Fibroblast of the conjunctiva (primary cell): ENCODE measurements at regions not wholly inside any gene's neighbourhood (a gene's known extent, or its start where the extent isn't known, plus 50 kb on each side); places are given as distances from the start of the nearest gene placed in this dataset.

Source experiments
- DNase-seq: peaks from one replicate; pipeline ENCODE4 v3.0.0-alpha.2; 2010; ENCODE audit warnings: low read depth

- DNase-seq, result no peak
These were observed 1281.0 kb upstream of the NXPH2 start for GRCh38 chr2:140061240-140061639.

- DNase-seq, result no peak
These were observed 1277.7 kb upstream of the NXPH2 start for GRCh38 chr2:140057928-140058327.

- DNase-seq, result no peak
These were observed 1261.6 kb upstream of the NXPH2 start for GRCh38 chr2:140041811-140042210.

- DNase-seq, result no peak
These were observed 1261.0 kb upstream of the NXPH2 start for GRCh38 chr2:140041239-140041638.

- no peak for DNase-seq
These were observed 1253.4 kb upstream of the NXPH2 start for GRCh38 chr2:140033638-140034037.

- DNase-seq, result no peak
These were observed 1247.8 kb upstream of the NXPH2 start for GRCh38 chr2:140027966-140028365.

- DNase-seq, result no peak
These were observed 1247.1 kb upstream of the NXPH2 start for GRCh38 chr2:140027320-140027719.

- DNase-seq, result no peak
These were observed 1243.1 kb upstream of the NXPH2 start for GRCh38 chr2:140023291-140023690.

GRCh38 chr2:140018541-140018940, 1238.4 kb upstream of the NXPH2 start:
- DNase-seq, result no peak

GRCh38 chr2:140014204-140014546, 1234.0 kb upstream of the NXPH2 start:
- DNase-seq, result no peak

- DNase-seq, result no peak
These were observed 1233.5 kb upstream of the NXPH2 start for GRCh38 chr2:140013545-140014203.

- DNase-seq, result no peak
These were observed 1231.1 kb upstream of the NXPH2 start for GRCh38 chr2:140011287-140011686.

- DNase-seq, result no peak
These were observed 1221.9 kb upstream of the NXPH2 start for GRCh38 chr2:140002110-140002509.

- no peak for DNase-seq
These were observed 1212.6 kb upstream of the NXPH2 start for GRCh38 chr2:139992711-139993345.

GRCh38 chr2:139992078-139992477, 1211.9 kb upstream of the NXPH2 start:
- DNase-seq, result no peak

- DNase-seq, result no peak
These were observed 1210.6 kb upstream of the NXPH2 start for GRCh38 chr2:139990646-139991335.

GRCh38 chr2:139969323-139969722, 1189.1 kb upstream of the NXPH2 start:
- DNase-seq, result no peak

- DNase-seq, result no peak
These were observed 1188.4 kb upstream of the NXPH2 start for GRCh38 chr2:139968588-139968987.

- DNase-seq, result no peak
These were observed 1187.5 kb upstream of the NXPH2 start for GRCh38 chr2:139967665-139968064.

GRCh38 chr2:139964721-139965440, 1184.7 kb upstream of the NXPH2 start:
- DNase-seq, result no peak

- DNase-seq, result no peak
These were observed 1183.7 kb upstream of the NXPH2 start for GRCh38 chr2:139963863-139964355.

- no peak for DNase-seq
These were observed 1169.2 kb upstream of the NXPH2 start for GRCh38 chr2:139949242-139949972.
